SH-SY5Y (cell line): ENCODE measurements at regions not wholly inside any gene's neighbourhood (a gene's known extent, or its start where the extent isn't known, plus 50 kb on each side); places are given as distances from the start of the nearest gene placed in this dataset.

ENCODE experiments used
- GATA2 ChIP-seq: IDR thresholded peaks from 2 replicates; pipeline ENCODE4 v1.6.1; 2011; ENCODE audit warnings: mild to moderate bottlenecking, low read depth, low read length
- GATA3 ChIP-seq: IDR thresholded peaks from 2 replicates; pipeline ENCODE4 v1.6.1; 2011; ENCODE audit warnings: low read depth, mild to moderate bottlenecking, low read length, moderate library complexity

DNA sequence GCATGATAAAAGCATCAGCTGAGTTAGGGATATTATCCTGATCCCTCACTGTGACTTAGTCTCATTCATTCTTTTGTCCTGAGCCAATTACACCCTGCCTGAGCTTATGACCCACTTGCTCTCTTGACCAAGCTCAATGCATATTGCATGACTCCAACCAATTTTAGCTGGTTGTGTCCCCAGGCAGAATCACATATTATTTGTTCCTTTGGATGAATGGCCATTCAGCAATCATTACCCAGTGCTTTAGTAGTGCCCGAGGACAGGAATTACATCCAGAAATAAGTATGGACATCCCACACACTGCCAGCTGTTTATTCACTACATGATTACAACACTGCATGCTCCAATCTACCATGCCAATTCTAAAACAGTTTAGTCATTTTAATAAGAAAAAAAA, 322.5 kb downstream of the ZBBX start:
- TF ChIP-seq GATA2 (no peak), GATA3 (no peak)
